ENCODE measurements at regions not wholly inside any gene's neighbourhood (a gene's known extent, or its start where the extent isn't known, plus 50 kb on each side); places are given as distances from the start of the nearest gene placed in this dataset.
"Not testable (repeated sequence)": the region's sequence is repeated elsewhere in the genome, so short reads cannot be mapped to it uniquely, and the experiment has no call there.

- no peak for TF ChIP-seq CTCF (conservative IDR thresholded peaks at IDR 0.05; ENCODE audit: low read length)
- no peak overlapping the region for H3K4me3 ChIP-seq (ENCODE audit: low read length)
- no peak for DNase-seq (ENCODE audit: low read depth)
Observed at GRCh38 chr3:153629148-153629547, 467.1 kb downstream of the RAP2B start.

DNA sequence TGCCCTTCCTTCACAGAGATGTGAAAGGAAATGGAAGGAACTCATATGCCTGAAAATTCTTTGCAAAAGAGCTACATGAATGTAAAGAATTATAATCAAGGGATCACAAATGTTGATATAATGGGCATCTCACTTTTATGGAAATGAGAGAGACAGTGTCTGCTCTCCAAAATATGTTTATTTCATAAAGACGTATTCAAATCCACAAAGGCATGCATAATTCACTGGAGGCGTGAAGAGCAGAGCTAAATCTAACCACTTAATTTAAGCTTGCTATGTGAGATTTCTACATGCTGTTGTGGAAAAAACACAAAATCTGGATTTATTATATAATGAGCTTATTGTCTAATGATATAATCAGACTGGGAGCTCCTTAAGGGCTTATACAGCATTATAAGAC is 469.1 kb downstream of the RAP2B start:
- no peak overlapping the region for H3K4me3 ChIP-seq (ENCODE audit: low read length)
- TF ChIP-seq CTCF (conservative IDR thresholded peaks at IDR 0.05; ENCODE audit: low read length), result no peak
- DNase-seq (ENCODE audit: low read depth), result no peak

DNA sequence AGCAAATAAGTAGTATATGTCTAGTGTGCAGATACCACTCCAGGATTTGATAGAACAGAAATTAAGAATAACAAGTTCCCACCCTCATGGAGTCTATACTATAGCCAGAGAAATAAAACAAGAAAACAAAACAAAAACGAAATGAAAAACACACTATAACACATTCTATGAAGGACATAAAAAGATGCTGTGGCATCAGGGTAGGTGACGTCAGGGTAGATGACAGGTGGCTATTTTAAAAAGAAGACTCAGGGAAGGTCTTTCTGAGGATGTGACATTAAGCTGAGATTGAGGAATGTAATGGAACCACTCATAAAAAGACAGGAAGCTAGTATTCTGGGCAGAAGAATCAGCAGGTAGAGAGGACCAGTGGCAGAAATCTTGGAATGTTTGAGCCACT is 469.6 kb downstream of the RAP2B start:
- no peak for DNase-seq (ENCODE audit: low read depth)
- TF ChIP-seq CTCF (conservative IDR thresholded peaks at IDR 0.05; ENCODE audit: low read length), result no peak

DNA sequence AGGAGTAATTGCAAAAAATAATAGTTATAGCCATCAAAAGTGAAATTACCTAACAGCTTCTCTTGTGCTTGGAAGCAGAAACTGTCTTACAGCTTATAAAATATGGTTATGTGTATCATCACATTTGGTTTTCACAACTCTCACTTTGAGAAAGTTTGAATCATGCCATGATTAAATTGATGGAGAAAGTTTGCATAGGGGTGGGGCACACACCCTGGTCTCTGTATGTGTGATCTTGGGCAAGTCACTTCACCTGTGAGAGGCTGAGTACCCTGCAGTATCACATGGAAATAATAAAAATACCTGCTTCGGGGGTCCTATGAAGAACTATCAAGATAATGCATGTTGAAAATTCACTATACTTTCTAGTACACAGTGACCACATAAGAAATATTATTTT is 471.4 kb downstream of the RAP2B start:
- TF ChIP-seq CTCF (conservative IDR thresholded peaks at IDR 0.05; ENCODE audit: low read length), result no peak
- DNase-seq (ENCODE audit: low read depth), result no peak
- no peak overlapping the region for H3K4me3 ChIP-seq (ENCODE audit: low read length)

More for the DNA sequence above, 469.6 kb downstream of the RAP2B start:
- H3K4me3 ChIP-seq (ENCODE audit: low read length), result no peak overlapping the region

DNA sequence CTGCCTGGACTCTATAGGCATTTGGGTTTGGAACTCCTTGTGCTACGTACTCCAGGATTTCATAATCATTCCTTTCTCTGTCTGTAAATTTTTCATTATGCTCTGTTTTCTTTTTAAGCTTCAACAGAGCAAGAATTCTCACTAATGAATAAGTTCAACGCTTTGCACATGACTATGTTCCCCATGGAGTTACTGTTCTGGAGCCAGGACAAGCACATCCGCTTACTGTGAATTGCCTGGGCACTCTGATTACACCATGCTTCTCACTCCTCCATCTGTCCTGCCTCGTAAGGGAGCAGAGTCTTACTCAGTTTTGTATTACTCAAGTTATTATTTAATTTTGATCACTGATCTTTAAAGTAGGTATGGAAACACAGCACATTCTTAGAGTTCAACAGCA is 472.7 kb downstream of the RAP2B start:
- H3K4me3 ChIP-seq (ENCODE audit: low read length), result no peak overlapping the region
- TF ChIP-seq CTCF (conservative IDR thresholded peaks at IDR 0.05; ENCODE audit: low read length), result no peak
- DNase-seq (ENCODE audit: low read depth), result no peak

DNA sequence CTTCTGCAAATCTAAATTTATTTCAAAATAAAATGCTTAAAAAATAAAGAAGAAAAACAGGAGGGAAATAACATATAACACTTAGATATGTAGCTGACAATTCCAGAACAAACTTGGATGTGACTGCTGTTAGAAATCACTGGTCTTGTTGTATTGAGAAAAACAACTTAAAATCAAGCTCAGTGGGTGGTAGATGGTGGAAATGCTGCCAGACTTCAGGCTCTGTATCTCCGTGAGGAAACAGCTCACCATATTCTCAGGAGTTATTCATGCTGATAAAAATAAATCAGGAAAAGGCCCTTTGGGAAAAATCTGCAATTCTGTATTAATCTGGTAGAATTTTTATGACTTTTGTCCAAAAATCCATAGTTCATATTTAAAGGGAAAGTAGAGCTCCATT is 477.6 kb downstream of the RAP2B start:
- H3K4me3 ChIP-seq (ENCODE audit: low read length), result no peak overlapping the region
- no peak for DNase-seq (ENCODE audit: low read depth)
- no peak for TF ChIP-seq CTCF (conservative IDR thresholded peaks at IDR 0.05; ENCODE audit: low read length)

GRCh38 chr3:153640689-153641665 is 479.0 kb downstream of the RAP2B start:
- no peak for TF ChIP-seq CTCF (conservative IDR thresholded peaks at IDR 0.05; ENCODE audit: low read length)
- no peak for DNase-seq (ENCODE audit: low read depth)
- H3K4me3 ChIP-seq (ENCODE audit: low read length), result no peak overlapping the region

- DNase-seq (ENCODE audit: low read depth); H3K4me3 ChIP-seq (ENCODE audit: low read length): not testable (repeated sequence)
Observed at GRCh38 chr3:153642576-153642975, 478.6 kb upstream of the ARHGEF26 start.

DNA sequence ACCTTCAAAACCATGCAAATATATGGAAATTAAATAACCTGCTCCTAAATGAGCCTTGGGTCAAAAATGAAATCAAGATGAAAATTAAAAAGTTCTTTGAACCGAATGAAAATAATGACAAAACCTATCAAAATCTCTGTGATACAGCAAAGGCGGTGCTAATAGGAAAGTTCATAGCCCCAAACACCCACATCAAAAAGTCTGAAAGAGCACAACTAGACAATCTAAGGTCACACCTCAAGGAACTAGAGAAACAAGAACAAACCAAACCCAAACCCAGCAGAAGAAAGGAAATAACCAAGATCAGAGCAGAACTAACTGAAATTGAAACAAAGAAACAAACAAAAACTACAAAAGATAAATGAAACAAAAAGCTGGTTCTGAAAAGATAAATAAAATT is 477.7 kb upstream of the ARHGEF26 start:
- H3K4me3 ChIP-seq (ENCODE audit: low read length); DNase-seq (ENCODE audit: low read depth): not testable (repeated sequence)

All from AG10803 (cell line).